Activated T-helper 2 cell treated with anti-CD3 and anti-CD28 coated beads, Interferon-gamma antibody, Interleukin-2, Interleukin-4, amounts not matched to agents 10 μg/mL and 5 μg/mL and 100 μg/mL, durations not matched to agents 14 hours and 24 hours and 36 hours (primary cell): ENCODE measurements at regions not wholly inside any gene's neighbourhood (a gene's known extent, or its start where the extent isn't known, plus 50 kb on each side); places are given as distances from the start of the nearest gene placed in this dataset.
"Not testable (repeated sequence)": the region's sequence is repeated elsewhere in the genome, so short reads cannot be mapped to it uniquely, and the experiment has no call there.

ENCODE experiments used
- DNase-seq: peaks from one replicate; pipeline ENCODE4 v3.0.0; 2021; ENCODE audit warnings: low spot score
- H3K27ac Mint-ChIP-seq: one replicate; pipeline ENCODE4 v1.8.0; 2021; ENCODE audit warnings: mixed read lengths
- H3K27me3 Mint-ChIP-seq: one replicate; pipeline ENCODE4 v1.8.0; 2021; ENCODE audit warnings: low read depth, mixed read lengths
- H3K36me3 Mint-ChIP-seq: one replicate; pipeline ENCODE4 v1.8.0; 2021; ENCODE audit warnings: low read depth, mixed read lengths
- H3K4me1 Mint-ChIP-seq: one replicate; pipeline ENCODE4 v1.8.0; 2021; ENCODE audit warnings: low read depth, mixed read lengths
- H3K4me3 Mint-ChIP-seq: one replicate; pipeline ENCODE4 v1.8.0; 2021; ENCODE audit warnings: low read depth, mild to moderate bottlenecking, moderate library complexity, mixed read lengths
- H3K9me3 Mint-ChIP-seq: one replicate; pipeline ENCODE4 v1.8.0; 2021; ENCODE audit warnings: mixed read lengths
- intact Hi-C: fragments of 100-400 bp; cut with micrococcal nuclease; formaldehyde crosslinking; loops from one replicate; pipeline ENCODE4 v1.15.1; 2023

- H3K36me3 Mint-ChIP-seq = peaks cover 75% of the 10 kb centered on the region
- H3K27ac Mint-ChIP-seq, H3K27me3 Mint-ChIP-seq, intact Hi-C loops, H3K4me3 Mint-ChIP-seq, DNase-seq, H3K4me1 Mint-ChIP-seq: not testable (repeated sequence)
- H3K9me3 Mint-ChIP-seq = peaks cover 42% of the 10 kb centered on the region
Observed at GRCh38 chr6:144505214-144505613, 220.1 kb downstream of the UTRN start.

- intact Hi-C loops, H3K27me3 Mint-ChIP-seq, H3K27ac Mint-ChIP-seq, DNase-seq, H3K4me1 Mint-ChIP-seq, H3K4me3 Mint-ChIP-seq: not testable (repeated sequence)
- Mint-ChIP-seq H3K9me3 (peaks cover 42% of the 10 kb centered on the region), H3K36me3 (peaks cover 71% of the 10 kb centered on the region)
Observed at GRCh38 chr6:144506051-144506450, 220.9 kb downstream of the UTRN start.

- H3K4me3 Mint-ChIP-seq, H3K27ac Mint-ChIP-seq, H3K4me1 Mint-ChIP-seq, intact Hi-C loops, DNase-seq, H3K27me3 Mint-ChIP-seq: not testable (repeated sequence)
- Mint-ChIP-seq H3K36me3 (peaks cover 62% of the 10 kb centered on the region), H3K9me3 (peaks cover 37% of the 10 kb centered on the region)
Observed at GRCh38 chr6:144507772-144508312, 222.7 kb downstream of the UTRN start.

GRCh38 chr6:144510859-144511258, 225.7 kb downstream of the UTRN start:
- H3K9me3 Mint-ChIP-seq = peaks cover 12% of the 10 kb centered on the region
- H3K27ac Mint-ChIP-seq = no peak overlapping the region
- no peaks in the 10 kb centered on the region for H3K27me3 Mint-ChIP-seq
- DNase-seq = no peak
- intact Hi-C loops = no loop called here
- no peak overlapping the region for H3K4me3 Mint-ChIP-seq
- H3K36me3 Mint-ChIP-seq = peaks cover 59% of the 10 kb centered on the region
- H3K4me1 Mint-ChIP-seq = peaks cover 2% of the 10 kb centered on the region

GRCh38 chr6:144515761-144516160, 230.6 kb downstream of the UTRN start:
- Mint-ChIP-seq H3K27ac (no peak overlapping the region), H3K36me3 (peaks cover 50% of the 10 kb centered on the region), H3K4me3 (no peak overlapping the region), H3K9me3 (no peaks in the 10 kb centered on the region), H3K4me1 (peaks cover 2% of the 10 kb centered on the region), H3K27me3 (no peaks in the 10 kb centered on the region)
- DNase-seq = no peak
- intact Hi-C loops = no loop called here

- H3K4me1 Mint-ChIP-seq = peaks cover 2% of the 10 kb centered on the region
- intact Hi-C loops = no loop called here
- H3K27ac Mint-ChIP-seq = no peak overlapping the region
- no peaks in the 10 kb centered on the region for H3K27me3 Mint-ChIP-seq
- H3K9me3 Mint-ChIP-seq = no peaks in the 10 kb centered on the region
- no peak overlapping the region for H3K4me3 Mint-ChIP-seq
- H3K36me3 Mint-ChIP-seq = peaks cover 45% of the 10 kb centered on the region
- DNase-seq = no peak
Observed at GRCh38 chr6:144519426-144519825, 234.3 kb downstream of the UTRN start.

GRCh38 chr6:144528743-144529425, 243.7 kb downstream of the UTRN start:
- no peak for DNase-seq
- intact Hi-C loops = no loop called here
- no peak overlapping the region for H3K27ac Mint-ChIP-seq
- H3K4me3 Mint-ChIP-seq = no peak overlapping the region
- H3K36me3 Mint-ChIP-seq = peaks cover 85% of the 10 kb centered on the region
- peaks cover 1% of the 10 kb centered on the region for H3K4me1 Mint-ChIP-seq
- peaks cover 8% of the 10 kb centered on the region for H3K9me3 Mint-ChIP-seq
- H3K27me3 Mint-ChIP-seq = no peaks in the 10 kb centered on the region

GRCh38 chr6:144530118-144530517, 245.0 kb downstream of the UTRN start:
- peaks cover 1% of the 10 kb centered on the region for H3K4me1 Mint-ChIP-seq
- peaks cover 8% of the 10 kb centered on the region for H3K9me3 Mint-ChIP-seq
- H3K4me3 Mint-ChIP-seq = no peak overlapping the region
- intact Hi-C loops = no loop called here
- no peak for DNase-seq
- peaks cover 87% of the 10 kb centered on the region for H3K36me3 Mint-ChIP-seq
- no peak overlapping the region for H3K27ac Mint-ChIP-seq
- no peaks in the 10 kb centered on the region for H3K27me3 Mint-ChIP-seq

GRCh38 chr6:144532238-144532637, 247.1 kb downstream of the UTRN start:
- intact Hi-C loops, H3K9me3 Mint-ChIP-seq, H3K27me3 Mint-ChIP-seq, H3K4me3 Mint-ChIP-seq, DNase-seq, H3K4me1 Mint-ChIP-seq, H3K27ac Mint-ChIP-seq: not testable (repeated sequence)
- peaks cover 77% of the 10 kb centered on the region for H3K36me3 Mint-ChIP-seq

- no peak for DNase-seq
- intact Hi-C loops = no loop called here
- H3K9me3 Mint-ChIP-seq = peaks cover 8% of the 10 kb centered on the region
- H3K4me3 Mint-ChIP-seq = no peak overlapping the region
- H3K27me3 Mint-ChIP-seq = no peaks in the 10 kb centered on the region
- peak overlapping the region; percentile 31 for H3K27ac Mint-ChIP-seq
- peaks cover 1% of the 10 kb centered on the region for H3K4me1 Mint-ChIP-seq
- peaks cover 67% of the 10 kb centered on the region for H3K36me3 Mint-ChIP-seq
Observed at GRCh38 chr6:144534180-144534579, 249.0 kb downstream of the UTRN start.

- Mint-ChIP-seq H3K27ac (no peak overlapping the region), H3K9me3 (peaks cover 5% of the 10 kb centered on the region), H3K36me3 (peaks cover 64% of the 10 kb centered on the region), H3K4me3 (no peak overlapping the region), H3K27me3 (no peaks in the 10 kb centered on the region), H3K4me1 (peaks cover 1% of the 10 kb centered on the region)
- intact Hi-C loops = no loop called here
- DNase-seq = no peak
Observed at GRCh38 chr6:144535630-144536029, 250.5 kb downstream of the UTRN start.

- Mint-ChIP-seq H3K27ac (no peak overlapping the region), H3K4me3 (no peak overlapping the region), H3K36me3 (peaks cover 64% of the 10 kb centered on the region), H3K9me3 (peaks cover 4% of the 10 kb centered on the region), H3K4me1 (peaks cover 1% of the 10 kb centered on the region), H3K27me3 (no peaks in the 10 kb centered on the region)
- intact Hi-C loops = no loop called here
- no peak for DNase-seq
Observed at GRCh38 chr6:144536079-144536478, 250.9 kb downstream of the UTRN start.

- Mint-ChIP-seq H3K4me1 (peaks cover 15% of the 10 kb centered on the region), H3K9me3 (no peaks in the 10 kb centered on the region), H3K36me3 (peaks cover 71% of the 10 kb centered on the region), H3K4me3 (no peak overlapping the region), H3K27ac (peak overlapping the region; percentile 34), H3K27me3 (no peaks in the 10 kb centered on the region)
- DNase-seq = no peak
- intact Hi-C loops = no loop called here
Observed at GRCh38 chr6:144543006-144543871, 258.1 kb downstream of the UTRN start.
